ENCODE measurements at regions not wholly inside any gene's neighbourhood (a gene's known extent, or its start where the extent isn't known, plus 50 kb on each side); places are given as distances from the start of the nearest gene placed in this dataset.
A peak's percentile ranks its signal among the peaks of the same experiment; 100 is the strongest.

DNA sequence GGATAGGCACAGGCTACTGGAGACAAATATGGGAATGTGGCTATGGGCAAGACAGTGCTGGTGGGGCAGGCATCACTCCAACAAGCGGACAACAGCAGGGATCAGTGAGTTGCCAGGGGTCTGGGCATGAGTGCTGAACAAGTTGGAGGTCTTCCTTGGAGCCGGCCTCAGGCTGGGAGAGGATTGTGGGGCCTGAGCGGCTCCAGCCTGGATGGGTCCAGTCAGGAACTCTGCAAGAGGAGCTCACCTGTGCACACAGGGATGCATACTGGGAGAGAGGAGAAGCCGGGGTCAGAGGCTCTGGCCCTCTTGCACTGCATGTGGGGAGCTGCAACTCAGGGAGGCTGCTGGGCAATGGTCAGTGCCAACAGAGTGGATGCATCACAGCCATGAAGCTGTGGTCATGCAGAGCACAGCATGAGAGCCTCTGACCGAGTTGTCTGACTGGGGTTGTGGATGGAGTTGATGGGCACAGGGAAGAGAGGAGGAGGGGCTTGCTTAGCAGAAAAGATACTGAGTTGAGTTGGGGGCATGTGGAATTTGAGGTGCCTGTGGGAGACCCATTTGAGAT, 204.0 kb upstream of the ZNF32 start:
- no peaks in the 10 kb centered on the region; the same call in 1 of the 2 replicates for H3K23me2 ChIP-seq (ENCODE audit: low read depth, low read length)
- H2BK120ac ChIP-seq (replicated peaks; ENCODE audit: low read depth, low read length) = no peak overlapping the region
- no peak overlapping the region for H3K4me3 ChIP-seq (ENCODE audit: extremely low read depth in 1 of 4, insufficient read depth in 2 of 4, low read depth in 3 of 4, low read length in 4 of 4)
- FAIRE-seq = no peak
- ChIA-PET CTCF (ENCODE audit: partially characterized antibody) (no interaction called here), POLR2A (ENCODE audit: partially characterized antibody) (no interaction called here)
- no peaks in the 10 kb centered on the region for H3K27me3 ChIP-seq (replicated peaks in 1 of 4; ENCODE audit: control insufficient read depth in 3 of 4, extremely low read depth in 1 of 4, insufficient read depth in 3 of 4, low read length in 3 of 4)
- H3K36me3 ChIP-seq (ENCODE audit: control insufficient read depth in 2 of 4, insufficient read depth in 4 of 4, low read length in 3 of 4) = no peaks in the 10 kb centered on the region
- H4K91ac ChIP-seq (replicated peaks; ENCODE audit: insufficient read length, low read length) = no peak overlapping the region
- no peaks in the 10 kb centered on the region for H4K20me1 ChIP-seq (replicated peaks in 1 of 2; ENCODE audit: control insufficient read depth in 1 of 2, insufficient read depth in 2 of 2, low read length in 2 of 2)
- H3K4me1 ChIP-seq (replicated peaks in 1 of 4; ENCODE audit: control insufficient read depth in 3 of 4, insufficient read depth in 4 of 4, low read length in 3 of 4) = no peaks in the 10 kb centered on the region
- H3K18ac ChIP-seq (ENCODE audit: extremely low read depth, low read length) = no peak overlapping the region
- no peak overlapping the region for H3K23ac ChIP-seq (ENCODE audit: insufficient read length)
- H3K79me2 ChIP-seq (ENCODE audit: control insufficient read depth in 1 of 2, insufficient read depth in 2 of 2, low read length in 2 of 2) = no peaks in the 10 kb centered on the region
- H3K9ac ChIP-seq (replicated peaks in 1 of 4; ENCODE audit: extremely low read depth in 1 of 4, low read depth in 3 of 4, low read length in 3 of 4) = no peak overlapping the region
- H3K27ac ChIP-seq (ENCODE audit: low read depth, low read length) = no peak overlapping the region
- no peak overlapping the region for H4K5ac ChIP-seq (ENCODE audit: insufficient read length, low read depth, low read length)
- TF ChIP-seq POU5F1 (IDR thresholded peaks at IDR 0.05; ENCODE audit: low read depth, low read length) (no peak), BACH1 (IDR thresholded peaks at IDR 0.05; ENCODE audit: low read length) (no peak), SUZ12 (IDR thresholded peaks at IDR 0.05; ENCODE audit: low read length) (no peak)
- H2BK20ac ChIP-seq (ENCODE audit: low read length) = no peak overlapping the region
- no peak overlapping the region for H3K14ac ChIP-seq (ENCODE audit: insufficient read length)
- H3K4ac ChIP-seq (replicated peaks; ENCODE audit: insufficient read length, low read depth, low read length) = no peak overlapping the region
- no peaks in the 10 kb centered on the region for H3K9me3 ChIP-seq (ENCODE audit: insufficient read depth in 2 of 2, low read depth in 1 of 2, low read length in 1 of 2)
- H3K4me2 ChIP-seq (ENCODE audit: insufficient read depth in 1 of 2, low read depth in 2 of 2, low read length in 2 of 2) = no peak overlapping the region
- H4K8ac ChIP-seq (ENCODE audit: extremely low read depth, insufficient read depth, low read length) = no peak overlapping the region; the same call in 1 of the 2 replicates
- no peak overlapping the region for H2BK5ac ChIP-seq (ENCODE audit: low read depth, low read length)
- H3K79me1 ChIP-seq (ENCODE audit: low read depth, low read length) = no peaks in the 10 kb centered on the region
- no peak overlapping the region for H2AK5ac ChIP-seq (ENCODE audit: low read depth, low read length)
- no peak overlapping the region for H2BK12ac ChIP-seq (ENCODE audit: low read depth, low read length)
- no peak overlapping the region for H2BK15ac ChIP-seq (ENCODE audit: low read length)
- H2AFZ ChIP-seq (ENCODE audit: low read length) = no peak overlapping the region
- DNase-seq (ENCODE audit: low read depth in 1 of 2, low spot score in 2 of 2) = peak in 1 of 2 experiments; percentile 19
- no peak overlapping the region for H3K56ac ChIP-seq (replicated peaks; ENCODE audit: insufficient read length, low read depth, low read length)
- 93% methylated on average over 5 of the region's 5 CpGs; no CpG with 5 or more reads in 1 of the 2 experiments for WGBS, 2 experiments (ENCODE audit: extremely low coverage in 1 of 2, insufficient coverage in 1 of 2, insufficient read length in 1 of 2, insufficient replicate concordance in 2 of 2, low coverage in 1 of 2, low lambda C conversion rate in 2 of 2, missing lambda C conversion rate in 1 of 2)

Measured in H1 (cell line).